ENCODE measurements at regions not wholly inside any gene's neighbourhood (a gene's known extent, or its start where the extent isn't known, plus 50 kb on each side); places are given as distances from the start of the nearest gene placed in this dataset.
"Not testable (repeated sequence)": the region's sequence is repeated elsewhere in the genome, so short reads cannot be mapped to it uniquely, and the experiment has no call there.

DNA sequence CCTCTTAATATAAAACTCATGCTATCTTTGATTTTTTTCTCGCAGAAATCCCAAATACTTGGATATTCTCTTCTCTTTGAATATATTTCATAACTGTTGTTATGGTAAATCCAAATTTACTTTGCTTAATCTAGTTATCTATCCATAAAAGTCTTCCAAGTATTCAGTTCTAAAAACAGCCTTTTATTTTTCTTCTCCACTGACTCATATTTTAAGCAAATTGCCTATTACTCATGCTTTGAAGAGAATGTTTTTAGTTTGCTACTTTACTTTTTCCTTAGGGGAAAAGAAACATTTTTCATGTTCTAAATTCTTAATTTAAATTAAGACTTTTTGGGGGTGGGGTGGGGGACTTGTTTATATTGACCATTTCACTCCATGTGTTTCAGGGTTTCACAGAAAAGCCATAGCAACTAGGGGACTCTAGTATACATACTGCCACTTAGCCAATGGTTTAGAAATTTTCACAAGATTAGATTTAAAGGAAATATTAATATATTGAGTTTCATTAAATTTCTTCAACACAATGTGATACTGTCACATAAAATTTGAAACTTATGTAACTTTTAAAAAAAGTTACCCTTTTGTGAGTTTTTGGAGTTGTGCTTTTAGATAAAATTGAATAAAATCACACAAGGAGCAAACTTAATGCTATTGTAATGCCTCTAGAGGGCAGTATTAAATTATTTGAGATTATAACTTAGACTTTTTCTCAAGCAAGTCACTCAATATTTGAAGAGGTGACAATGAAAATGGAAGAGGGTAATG is 545.8 kb upstream of the ARRDC3 start:
- Histone ChIP-seq H3K23ac (ENCODE audit: low read length) (no peak overlapping the region), H3K4me1 (ENCODE audit: control insufficient read depth in 1 of 2, insufficient read depth in 2 of 2, low read length in 2 of 2) (no peaks in the 10 kb centered on the region), H2AK5ac (ENCODE audit: low read length) (no peak overlapping the region), H2BK120ac (ENCODE audit: insufficient read depth, low read length, poor library complexity) (no peak overlapping the region), H3K79me2 (ENCODE audit: control insufficient read depth, insufficient read depth, low read length, poor library complexity) (no peaks in the 10 kb centered on the region), H2BK12ac (ENCODE audit: low read length) (no peak overlapping the region), H3K4me2 (ENCODE audit: low read length) (no peak overlapping the region), H3K36me3 (ENCODE audit: control insufficient read depth in 1 of 2, insufficient read depth in 2 of 2, low read length in 2 of 2) (no peaks in the 10 kb centered on the region), H3K27ac (ENCODE audit: low read depth, low read length) (no peak overlapping the region), H4K12ac (ENCODE audit: low read depth, low read length) (no peak overlapping the region), H3K4me3 (ENCODE audit: low read depth, low read length) (no peak overlapping the region), H4K8ac (ENCODE audit: low read depth, low read length) (no peak overlapping the region), H3K4ac (ENCODE audit: low read depth, low read length) (no peak overlapping the region), H3K9ac (ENCODE audit: low read length) (no peak overlapping the region), H2AFZ (ENCODE audit: insufficient read depth, low read length, poor library complexity) (no peak overlapping the region), H3K27me3 (ENCODE audit: insufficient read depth, low read length) (no peaks in the 10 kb centered on the region), H2BK5ac (ENCODE audit: low read depth, low read length, poor library complexity) (no peak overlapping the region), H4K91ac (ENCODE audit: low read depth, low read length) (no peak overlapping the region), H3K14ac (ENCODE audit: low read length) (no peak overlapping the region), H3K18ac (ENCODE audit: low read length) (no peak overlapping the region), H3K79me1 (ENCODE audit: low read length) (no peaks in the 10 kb centered on the region), H3K9me3 (ENCODE audit: insufficient read depth, low read depth, low read length) (no peaks in the 10 kb centered on the region)
- no CpG with 5 or more reads among the region's 1 CpG for WGBS (ENCODE audit: extremely low coverage, insufficient coverage, insufficient read length)
- peak in 1 of 2 donors; percentile 41 for DNase-seq

DNA sequence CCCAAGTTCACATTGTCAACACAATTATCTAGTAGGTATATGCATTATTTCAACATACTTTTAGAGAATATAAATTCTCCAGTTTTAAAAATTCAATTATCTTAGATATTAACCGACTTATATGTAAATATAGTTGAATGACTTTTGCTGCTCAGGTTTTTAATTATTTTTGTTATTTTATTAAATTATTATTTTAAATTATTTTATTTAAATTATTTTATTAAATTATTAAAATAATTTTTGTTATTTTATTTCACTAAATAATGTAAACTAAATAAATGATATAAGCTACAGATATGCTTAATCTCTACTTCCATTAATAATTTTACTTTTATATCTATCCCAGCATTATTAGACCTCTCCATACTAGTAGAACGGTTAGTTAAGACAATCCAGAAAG is 544.3 kb upstream of the ARRDC3 start:
- Histone ChIP-seq H3K4me1 (ENCODE audit: control insufficient read depth in 1 of 2, insufficient read depth in 2 of 2, low read length in 2 of 2) (no peaks in the 10 kb centered on the region), H2AK5ac (ENCODE audit: low read length) (no peak overlapping the region), H3K4ac (ENCODE audit: low read depth, low read length) (no peak overlapping the region), H3K4me2 (ENCODE audit: low read length) (no peak overlapping the region), H3K27me3 (ENCODE audit: insufficient read depth, low read length) (no peaks in the 10 kb centered on the region), H3K4me3 (ENCODE audit: low read depth, low read length) (no peak overlapping the region), H3K23ac (ENCODE audit: low read length) (no peak overlapping the region), H4K91ac (ENCODE audit: low read depth, low read length) (no peak overlapping the region), H3K9ac (ENCODE audit: low read length) (no peak overlapping the region), H3K18ac (ENCODE audit: low read length) (no peak overlapping the region), H2BK12ac (ENCODE audit: low read length) (no peak overlapping the region), H3K27ac (ENCODE audit: low read depth, low read length) (no peak overlapping the region), H2BK120ac (ENCODE audit: insufficient read depth, low read length, poor library complexity) (no peak overlapping the region), H2AFZ (ENCODE audit: insufficient read depth, low read length, poor library complexity) (no peak overlapping the region), H3K79me2 (ENCODE audit: control insufficient read depth, insufficient read depth, low read length, poor library complexity) (no peaks in the 10 kb centered on the region), H3K9me3 (ENCODE audit: insufficient read depth, low read depth, low read length) (no peaks in the 10 kb centered on the region), H3K79me1 (ENCODE audit: low read length) (no peaks in the 10 kb centered on the region), H4K12ac (ENCODE audit: low read depth, low read length) (no peak overlapping the region), H2BK5ac (ENCODE audit: low read depth, low read length, poor library complexity) (no peak overlapping the region), H3K14ac (ENCODE audit: low read length) (no peak overlapping the region), H3K36me3 (ENCODE audit: control insufficient read depth in 1 of 2, insufficient read depth in 2 of 2, low read length in 2 of 2) (no peaks in the 10 kb centered on the region), H4K8ac (ENCODE audit: low read depth, low read length) (no peak overlapping the region)
- DNase-seq: no peak
- no CpG with 5 or more reads among the region's 2 CpGs for WGBS (ENCODE audit: extremely low coverage, insufficient coverage, insufficient read length)

DNA sequence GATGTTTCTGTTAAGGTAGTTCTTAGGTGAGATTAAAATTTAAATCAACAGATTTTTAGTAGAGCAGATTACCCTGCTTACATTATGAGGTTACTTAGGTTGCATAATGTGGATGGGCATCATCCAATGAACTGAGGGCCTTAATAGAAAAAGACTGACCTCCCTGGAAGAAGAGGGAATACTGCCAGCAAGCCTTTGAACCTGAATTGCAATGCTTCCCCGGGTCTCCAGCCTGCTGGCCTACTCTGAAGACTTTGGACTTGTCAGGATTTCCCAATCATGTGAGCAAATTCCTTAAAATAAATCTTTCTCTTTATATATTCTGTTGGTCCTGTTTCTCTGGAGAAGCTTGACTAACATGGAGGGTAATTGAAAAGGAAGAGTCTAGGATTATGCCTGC is 542.1 kb upstream of the ARRDC3 start:
- Histone ChIP-seq H3K36me3 (ENCODE audit: control insufficient read depth in 1 of 2, insufficient read depth in 2 of 2, low read length in 2 of 2) (no peaks in the 10 kb centered on the region), H3K79me1 (ENCODE audit: low read length) (no peaks in the 10 kb centered on the region), H3K4me1 (ENCODE audit: control insufficient read depth in 1 of 2, insufficient read depth in 2 of 2, low read length in 2 of 2) (no peaks in the 10 kb centered on the region), H3K23ac (ENCODE audit: low read length) (no peak overlapping the region), H3K9ac (ENCODE audit: low read length) (no peak overlapping the region), H3K79me2 (ENCODE audit: control insufficient read depth, insufficient read depth, low read length, poor library complexity) (no peaks in the 10 kb centered on the region), H3K18ac (ENCODE audit: low read length) (no peak overlapping the region), H2BK5ac (ENCODE audit: low read depth, low read length, poor library complexity) (no peak overlapping the region), H4K91ac (ENCODE audit: low read depth, low read length) (no peak overlapping the region), H3K27ac (ENCODE audit: low read depth, low read length) (no peak overlapping the region), H3K14ac (ENCODE audit: low read length) (no peak overlapping the region), H2AFZ (ENCODE audit: insufficient read depth, low read length, poor library complexity) (no peak overlapping the region), H3K27me3 (ENCODE audit: insufficient read depth, low read length) (no peaks in the 10 kb centered on the region), H3K9me3 (ENCODE audit: insufficient read depth, low read depth, low read length) (no peaks in the 10 kb centered on the region), H3K4ac (ENCODE audit: low read depth, low read length) (no peak overlapping the region), H4K12ac (ENCODE audit: low read depth, low read length) (no peak overlapping the region), H2BK12ac (ENCODE audit: low read length) (no peak overlapping the region), H3K4me3 (ENCODE audit: low read depth, low read length) (no peak overlapping the region), H2BK120ac (ENCODE audit: insufficient read depth, low read length, poor library complexity) (no peak overlapping the region), H3K4me2 (ENCODE audit: low read length) (no peak overlapping the region), H2AK5ac (ENCODE audit: low read length) (no peak overlapping the region), H4K8ac (ENCODE audit: low read depth, low read length) (no peak overlapping the region)
- DNase-seq: no peak
- WGBS (ENCODE audit: extremely low coverage, insufficient coverage, insufficient read length): no CpG with 5 or more reads among the region's 1 CpG

DNA sequence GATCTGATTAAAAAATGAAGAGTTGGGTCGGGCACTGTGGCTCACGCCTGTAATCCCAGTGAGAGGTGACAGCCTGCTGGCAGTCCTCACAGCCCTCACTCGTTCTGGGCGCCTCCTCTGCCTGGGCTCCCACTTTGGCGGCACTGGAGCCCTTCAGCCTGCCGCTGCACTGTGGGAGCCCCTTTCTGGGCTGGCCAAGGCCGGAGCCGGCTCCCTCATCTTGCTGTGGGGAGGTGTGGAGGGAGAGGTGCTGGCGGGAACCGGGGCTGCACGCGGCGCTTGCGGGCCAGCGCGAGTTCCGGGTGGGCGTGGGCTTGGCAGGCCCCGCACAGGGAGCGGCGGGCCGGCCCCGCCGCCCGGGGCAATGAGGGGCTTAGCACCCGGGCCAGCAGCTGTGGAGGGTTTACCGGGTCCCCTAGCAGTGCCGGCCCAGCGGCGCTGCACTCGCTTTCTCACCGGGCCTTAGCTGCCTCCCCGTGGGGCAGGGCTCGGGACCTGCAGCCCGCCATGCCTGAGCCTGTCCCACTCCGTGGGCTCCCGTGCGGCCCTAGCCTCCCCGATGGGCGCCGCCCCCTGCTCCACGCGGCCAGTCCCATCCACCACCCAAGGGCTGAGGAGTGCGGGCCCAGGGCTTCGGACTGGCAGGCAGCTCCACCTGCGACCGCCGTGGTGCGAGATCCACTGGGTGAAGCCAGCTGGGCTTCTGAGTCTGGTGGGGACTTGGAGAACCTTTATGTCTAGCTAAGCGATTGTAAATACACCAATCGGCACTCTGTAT is 534.1 kb upstream of the ARRDC3 start:
- H3K18ac ChIP-seq (ENCODE audit: low read length); H3K4me2 ChIP-seq (ENCODE audit: low read length); H3K4ac ChIP-seq (ENCODE audit: low read depth, low read length); H3K27ac ChIP-seq (ENCODE audit: low read depth, low read length); H3K79me1 ChIP-seq (ENCODE audit: low read length); H2AK5ac ChIP-seq (ENCODE audit: low read length); H3K27me3 ChIP-seq (ENCODE audit: insufficient read depth, low read length); H2AFZ ChIP-seq (ENCODE audit: insufficient read depth, low read length, poor library complexity); H4K8ac ChIP-seq (ENCODE audit: low read depth, low read length); H2BK120ac ChIP-seq (ENCODE audit: insufficient read depth, low read length, poor library complexity); H3K9me3 ChIP-seq (ENCODE audit: insufficient read depth, low read depth, low read length); H3K14ac ChIP-seq (ENCODE audit: low read length); H3K36me3 ChIP-seq (ENCODE audit: control insufficient read depth in 1 of 2, insufficient read depth in 2 of 2, low read length in 2 of 2); DNase-seq; H3K9ac ChIP-seq (ENCODE audit: low read length); H4K91ac ChIP-seq (ENCODE audit: low read depth, low read length); H3K23ac ChIP-seq (ENCODE audit: low read length); H3K79me2 ChIP-seq (ENCODE audit: control insufficient read depth, insufficient read depth, low read length, poor library complexity); H3K4me1 ChIP-seq (ENCODE audit: control insufficient read depth in 1 of 2, insufficient read depth in 2 of 2, low read length in 2 of 2); H3K4me3 ChIP-seq (ENCODE audit: low read depth, low read length); H4K12ac ChIP-seq (ENCODE audit: low read depth, low read length); H2BK12ac ChIP-seq (ENCODE audit: low read length); H2BK5ac ChIP-seq (ENCODE audit: low read depth, low read length, poor library complexity): not testable (repeated sequence)
- no CpG with 5 or more reads among the region's 51 CpGs for WGBS (ENCODE audit: extremely low coverage, insufficient coverage, insufficient read length)
